Lower leg skin (tissue), 4 donors: ENCODE measurements at regions not wholly inside any gene's neighbourhood (a gene's known extent, or its start where the extent isn't known, plus 50 kb on each side); places are given as distances from the start of the nearest gene placed in this dataset.

Experiments used
- DNase-seq, 2 donors: peaks; one replicate each; pipeline ENCODE4 v3.0.0-alpha.2; 2019; ENCODE audit warnings: low spot score in 2 of 2
- H3K4me3 ChIP-seq: fragments of 200-600 bp; sonication (generic); 2 replicates; pipeline ENCODE4 v1.5.1; 2017; ENCODE audit warnings: mild to moderate bottlenecking, low read depth; ENCODE audit not compliant: poor library complexity, severe bottlenecking
- CTCF ChIP-seq, 3 donors: fragments of 450-650 bp; IDR thresholded peaks; one replicate each; pipeline ENCODE4 v1.5.1; 2016; ENCODE audit warnings: antibody characterized with exemption in 3 of 3, mild to moderate bottlenecking in 3 of 3, moderate library complexity in 2 of 3
- POLR2A ChIP-seq, 2 donors: fragments of 450-650 bp; IDR thresholded peaks; one replicate each; pipeline ENCODE4 v1.6.1; 2016 to 2017; ENCODE audit warnings: antibody characterized with exemption in 2 of 2, mild to moderate bottlenecking in 1 of 2, moderate library complexity in 1 of 2
- WGBS, 2 donors: methylation state at CpG; one replicate each; pipeline ENCODE4 v1.1.5; 2018; 5-methylcytosine and 5-hydroxymethylcytosine counted together
- intact Hi-C: fragments of 100-400 bp; cut with DNase I; formaldehyde crosslinking; loops from one replicate; pipeline ENCODE4 v1.15.0; 2023; ENCODE audit warnings: low total_unique reads

GRCh38 chr3:22199095-22199494, 448.1 kb upstream of the ZNF385D start:
- 60 to 69% methylated on average over 1 of the region's 1 CpG for WGBS, 2 donors
- DNase-seq: no peak

GRCh38 chr3:22208844-22209243, 457.8 kb upstream of the ZNF385D start:
- intact Hi-C loops: no loop called here
- 50 to 70% methylated on average over 1 of the region's 1 CpG for WGBS, 2 donors
- TF ChIP-seq CTCF (IDR thresholded peaks at IDR 0.05): no peak
- no peak for TF ChIP-seq POLR2A (IDR thresholded peaks at IDR 0.05)
- DNase-seq: no peak
- no peak overlapping the region for H3K4me3 ChIP-seq

More at GRCh38 chr3:22199095-22199494, 448.1 kb upstream of the ZNF385D start:
- TF ChIP-seq POLR2A (IDR thresholded peaks at IDR 0.05) (no peak), CTCF (IDR thresholded peaks at IDR 0.05) (no peak)
- intact Hi-C loops: no loop called here
- H3K4me3 ChIP-seq: no peak overlapping the region

GRCh38 chr3:22209578-22209977, 458.6 kb upstream of the ZNF385D start:
- intact Hi-C loops: no loop called here
- no peak overlapping the region for H3K4me3 ChIP-seq
- 91 to 92% methylated on average over 2 of the region's 2 CpGs for WGBS, 2 donors
- TF ChIP-seq POLR2A (IDR thresholded peaks at IDR 0.05) (no peak), CTCF (IDR thresholded peaks at IDR 0.05) (no peak)
- no peak for DNase-seq

- intact Hi-C loops: no loop called here
- no peak for TF ChIP-seq CTCF (IDR thresholded peaks at IDR 0.05)
- TF ChIP-seq POLR2A (IDR thresholded peaks at IDR 0.05): no peak
- no peak overlapping the region for H3K4me3 ChIP-seq
- DNase-seq: no peak
Observed at GRCh38 chr3:22210693-22211092, 459.7 kb upstream of the ZNF385D start.

- H3K4me3 ChIP-seq: no peak overlapping the region
- intact Hi-C loops: no loop called here
- 60 to 72% methylated on average over 3 of the region's 3 CpGs for WGBS, 2 donors
- TF ChIP-seq CTCF (IDR thresholded peaks at IDR 0.05) (no peak), POLR2A (IDR thresholded peaks at IDR 0.05) (no peak)
- DNase-seq: peak in 1 of 2 donors; percentile 15
Observed at GRCh38 chr3:22216601-22217000, 465.6 kb upstream of the ZNF385D start.

- no peak overlapping the region for H3K4me3 ChIP-seq
- TF ChIP-seq POLR2A (IDR thresholded peaks at IDR 0.05): no peak
- TF ChIP-seq CTCF (IDR thresholded peaks at IDR 0.05): no peak
- intact Hi-C loops: no loop called here
- 55 to 75% methylated on average over 7 of the region's 7 CpGs for WGBS, 2 donors
- DNase-seq: no peak
Observed at GRCh38 chr3:22225161-22225560, 474.2 kb upstream of the ZNF385D start.
